ENCODE measurements at regions not wholly inside any gene's neighbourhood (a gene's known extent, or its start where the extent isn't known, plus 50 kb on each side); places are given as distances from the start of the nearest gene placed in this dataset.

DNA sequence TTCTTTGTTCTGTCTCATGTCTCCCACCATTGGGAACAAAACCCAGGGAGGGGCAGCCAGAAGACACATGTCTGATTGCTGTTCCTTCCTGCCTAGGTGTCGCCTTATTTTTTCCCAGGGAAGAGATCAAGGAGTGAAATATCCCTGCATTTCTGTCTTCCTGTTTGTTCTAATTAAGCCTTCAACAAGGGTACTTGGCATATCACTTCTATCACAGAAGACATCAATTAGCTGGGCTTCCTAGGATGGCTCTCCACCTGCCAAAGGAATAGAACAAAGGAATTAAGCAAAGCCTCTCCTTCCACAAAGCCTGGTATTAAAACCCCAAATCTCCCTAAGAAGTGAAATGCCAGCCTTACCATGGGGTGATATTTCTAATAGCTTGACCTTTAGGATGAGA lies 299.5 kb upstream of the CD180 start:
- Histone ChIP-seq H3K4me3 (no peak overlapping the region), H3K9me3 (no peaks in the 10 kb centered on the region), H3K36me3 (no peaks in the 10 kb centered on the region), H3K4me1 (no peaks in the 10 kb centered on the region), H3K27ac (no peak overlapping the region), H3K9ac (ENCODE audit: low read depth in 2 of 2, low read length in 2 of 2) (no peak overlapping the region), H3K27me3 (no peaks in the 10 kb centered on the region)
- no peak for DNase-seq
- intact Hi-C loops (cut with DNase I) = loop anchor here (10.0 kb wide), 2 partner anchors 251 to 759 kb away; no protein-coding TSS in a partner anchor
- no peak for TF ChIP-seq CTCF (IDR thresholded peaks at IDR 0.05)

- Histone ChIP-seq H3K36me3 (no peaks in the 10 kb centered on the region), H3K27me3 (no peaks in the 10 kb centered on the region), H3K9me3 (no peaks in the 10 kb centered on the region), H3K4me1 (no peaks in the 10 kb centered on the region), H3K27ac (no peak overlapping the region), H3K4me3 (no peak overlapping the region), H3K9ac (ENCODE audit: low read depth in 2 of 2, low read length in 2 of 2) (no peak overlapping the region)
- no peak for DNase-seq
- intact Hi-C loops (cut with DNase I) = loop anchor here (10.0 kb wide), 2 partner anchors 250 to 760 kb away; no protein-coding TSS in a partner anchor
- TF ChIP-seq CTCF (IDR thresholded peaks at IDR 0.05) = no peak
Observed at GRCh38 chr5:67495072-67495471, 298.5 kb upstream of the CD180 start.

- H3K36me3 ChIP-seq = no peaks in the 10 kb centered on the region
- H3K27ac ChIP-seq = no peak overlapping the region
- TF ChIP-seq CTCF (IDR thresholded peaks at IDR 0.05) = no peak
- DNase-seq = no peak
- no peaks in the 10 kb centered on the region for H3K9me3 ChIP-seq
- no peaks in the 10 kb centered on the region for H3K4me1 ChIP-seq
- H3K4me3 ChIP-seq = no peak overlapping the region
- no peak overlapping the region for H3K9ac ChIP-seq (ENCODE audit: low read depth in 2 of 2, low read length in 2 of 2)
- intact Hi-C loops (cut with DNase I) = loop anchor here (10.0 kb wide), 2 partner anchors 250 to 760 kb away; no protein-coding TSS in a partner anchor
- H3K27me3 ChIP-seq = no peaks in the 10 kb centered on the region
Observed at GRCh38 chr5:67494186-67494855, 297.7 kb upstream of the CD180 start.

- H3K36me3 ChIP-seq = no peaks in the 10 kb centered on the region
- no peaks in the 10 kb centered on the region for H3K9me3 ChIP-seq
- intact Hi-C loops (cut with DNase I) = loop anchor here (10.0 kb wide), 2 partner anchors 249 to 761 kb away; no protein-coding TSS in a partner anchor
- no peaks in the 10 kb centered on the region for H3K27me3 ChIP-seq
- TF ChIP-seq CTCF (IDR thresholded peaks at IDR 0.05) = peak; percentile 41
- H3K9ac ChIP-seq (ENCODE audit: low read depth in 2 of 2, low read length in 2 of 2) = no peak overlapping the region
- no peak overlapping the region for H3K4me3 ChIP-seq
- H3K4me1 ChIP-seq = no peaks in the 10 kb centered on the region
- H3K27ac ChIP-seq = no peak overlapping the region
- DNase-seq = peak; percentile 64
Observed at GRCh38 chr5:67493676-67494075, 297.1 kb upstream of the CD180 start.

DNA sequence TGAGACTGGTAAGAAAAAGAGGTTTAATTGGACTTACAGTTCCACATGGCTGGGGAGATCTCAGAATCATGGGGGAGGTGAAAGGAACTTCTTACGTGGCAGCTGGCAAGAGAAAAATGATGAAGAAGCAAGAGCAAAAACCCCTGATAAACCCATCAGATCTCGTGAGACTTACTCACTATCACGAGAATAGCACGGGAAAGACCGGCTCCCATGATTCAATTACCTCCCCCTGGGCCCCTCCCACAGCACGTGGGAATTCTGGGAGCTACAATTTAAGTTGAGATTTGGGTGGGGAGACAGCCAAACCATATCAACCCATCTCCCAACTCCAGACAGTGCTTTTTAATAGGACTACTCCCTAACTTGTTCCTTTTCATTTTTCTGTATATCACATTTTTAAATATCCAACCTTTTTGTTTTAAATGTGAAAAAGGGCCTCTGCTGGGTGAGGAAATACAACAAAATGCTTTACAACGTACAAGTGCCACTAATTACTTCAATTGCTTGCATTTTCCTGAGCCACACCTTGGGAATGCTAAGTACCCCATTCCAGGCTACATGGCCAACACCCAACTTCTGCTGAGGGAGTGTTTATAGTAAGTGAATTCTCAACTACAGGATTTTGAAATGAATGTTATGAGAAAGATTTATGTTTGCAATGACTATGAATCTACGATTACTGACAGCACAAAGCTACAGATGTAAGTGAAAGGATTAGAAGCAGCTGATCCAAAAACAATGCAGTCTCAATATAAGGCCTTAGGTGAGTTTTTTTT lies 294.1 kb upstream of the CD180 start:
- TF ChIP-seq CTCF (IDR thresholded peaks at IDR 0.05) = no peak
- Histone ChIP-seq H3K4me3 (no peak overlapping the region), H3K27me3 (no peaks in the 10 kb centered on the region), H3K9ac (ENCODE audit: low read depth in 2 of 2, low read length in 2 of 2) (no peak overlapping the region), H3K27ac (no peak overlapping the region), H3K36me3 (no peaks in the 10 kb centered on the region), H3K9me3 (no peaks in the 10 kb centered on the region), H3K4me1 (no peaks in the 10 kb centered on the region)
- DNase-seq = peak; percentile 24
- intact Hi-C loops (cut with DNase I) = loop anchor here (10.0 kb wide), 2 partner anchors 246 to 764 kb away; no protein-coding TSS in a partner anchor
